ENCODE measurements at regions not wholly inside any gene's neighbourhood (a gene's known extent, or its start where the extent isn't known, plus 50 kb on each side); places are given as distances from the start of the nearest gene placed in this dataset.

- no peak for DNase-seq (ENCODE audit: low spot score)
These were observed 403.1 kb downstream of the IRS1 start for GRCh38 chr2:226396541-226396940.

GRCh38 chr2:226387499-226387942 is 412.1 kb downstream of the IRS1 start:
- DNase-seq (ENCODE audit: low spot score) = no peak

- no peak for DNase-seq (ENCODE audit: low spot score)
These were observed 416.2 kb downstream of the IRS1 start for GRCh38 chr2:226383461-226383860.

GRCh38 chr2:226380679-226381078 is 418.9 kb downstream of the IRS1 start:
- DNase-seq (ENCODE audit: low spot score) = no peak

- no peak for DNase-seq (ENCODE audit: low spot score)
These were observed 420.6 kb downstream of the IRS1 start for GRCh38 chr2:226378753-226379705.

- DNase-seq (ENCODE audit: low spot score) = no peak
These were observed 423.0 kb downstream of the IRS1 start for GRCh38 chr2:226376516-226377180.

GRCh38 chr2:226366920-226367319 is 432.7 kb downstream of the IRS1 start:
- DNase-seq (ENCODE audit: low spot score) = no peak

- DNase-seq (ENCODE audit: low spot score) = no peak
These were observed 435.4 kb downstream of the IRS1 start for GRCh38 chr2:226364217-226364616.

- DNase-seq (ENCODE audit: low spot score) = no peak
These were observed 436.6 kb downstream of the IRS1 start for GRCh38 chr2:226362980-226363379.

GRCh38 chr2:226360658-226361057 is 439.0 kb downstream of the IRS1 start:
- DNase-seq (ENCODE audit: low spot score) = no peak

- no peak for DNase-seq (ENCODE audit: low spot score)
These were observed 440.9 kb downstream of the IRS1 start for GRCh38 chr2:226358688-226359087.

GRCh38 chr2:226357816-226358215 is 441.8 kb downstream of the IRS1 start:
- DNase-seq (ENCODE audit: low spot score) = no peak

- no peak for DNase-seq (ENCODE audit: low spot score)
These were observed 444.0 kb downstream of the IRS1 start for GRCh38 chr2:226355600-226355999.

GRCh38 chr2:226354434-226354833 is 445.2 kb downstream of the IRS1 start:
- no peak for DNase-seq (ENCODE audit: low spot score)

- no peak for DNase-seq (ENCODE audit: low spot score)
These were observed 446.6 kb downstream of the IRS1 start for GRCh38 chr2:226352941-226353560.

GRCh38 chr2:226351711-226352110 is 447.9 kb downstream of the IRS1 start:
- no peak for DNase-seq (ENCODE audit: low spot score)

- no peak for DNase-seq (ENCODE audit: low spot score)
These were observed 460.0 kb downstream of the IRS1 start for GRCh38 chr2:226339616-226340015.

GRCh38 chr2:226338825-226339224 is 460.8 kb downstream of the IRS1 start:
- no peak for DNase-seq (ENCODE audit: low spot score)

GRCh38 chr2:226337941-226338600 is 461.5 kb downstream of the IRS1 start:
- no peak for DNase-seq (ENCODE audit: low spot score)

GRCh38 chr2:226336283-226336682 is 463.3 kb downstream of the IRS1 start:
- no peak for DNase-seq (ENCODE audit: low spot score)

- no peak for DNase-seq (ENCODE audit: low spot score)
These were observed 464.5 kb downstream of the IRS1 start for GRCh38 chr2:226334981-226335720.

All from ureter (tissue), 1 donor.